Sciatic nerve (tissue), 2 donors: ENCODE measurements at regions not wholly inside any gene's neighbourhood (a gene's known extent, or its start where the extent isn't known, plus 50 kb on each side); places are given as distances from the start of the nearest gene placed in this dataset.
"Not testable (repeated sequence)": the region's sequence is repeated elsewhere in the genome, so short reads cannot be mapped to it uniquely, and the experiment has no call there.

Experiments used
- ATAC-seq: fragments of 200-7000 bp; cut with Tn5 transposase; one replicate; pipeline ENCODE4 v1.9.1; 2020; ENCODE audit warnings: mild to moderate bottlenecking, moderate library complexity
- DNase-seq: peaks from one replicate; pipeline ENCODE4 v3.0.0-alpha.2; 2020; ENCODE audit warnings: low spot score
- intact Hi-C: fragments of 100-400 bp; cut with DNase I; formaldehyde crosslinking; loops from one replicate; pipeline ENCODE4 v1.14.2; 2022
- donor health status: DM: no; HTN: no; CAD: no.
- donor health status: DM: no; HTN: no; CAD: no.

GRCh38 chr6:26780563-26780962, 121.0 kb upstream of the ZNF322 start:
- DNase-seq, intact Hi-C loops, ATAC-seq: not testable (repeated sequence)

- DNase-seq, ATAC-seq, intact Hi-C loops: not testable (repeated sequence)
Measured at GRCh38 chr6:26795474-26796307, 136.1 kb upstream of the ZNF322 start.

- ATAC-seq, intact Hi-C loops, DNase-seq: not testable (repeated sequence)
Measured at GRCh38 chr6:26799903-26800633, 140.5 kb upstream of the ZNF322 start.

GRCh38 chr6:26803762-26804161, 144.2 kb upstream of the ZNF322 start:
- DNase-seq, ATAC-seq, intact Hi-C loops: not testable (repeated sequence)

DNA sequence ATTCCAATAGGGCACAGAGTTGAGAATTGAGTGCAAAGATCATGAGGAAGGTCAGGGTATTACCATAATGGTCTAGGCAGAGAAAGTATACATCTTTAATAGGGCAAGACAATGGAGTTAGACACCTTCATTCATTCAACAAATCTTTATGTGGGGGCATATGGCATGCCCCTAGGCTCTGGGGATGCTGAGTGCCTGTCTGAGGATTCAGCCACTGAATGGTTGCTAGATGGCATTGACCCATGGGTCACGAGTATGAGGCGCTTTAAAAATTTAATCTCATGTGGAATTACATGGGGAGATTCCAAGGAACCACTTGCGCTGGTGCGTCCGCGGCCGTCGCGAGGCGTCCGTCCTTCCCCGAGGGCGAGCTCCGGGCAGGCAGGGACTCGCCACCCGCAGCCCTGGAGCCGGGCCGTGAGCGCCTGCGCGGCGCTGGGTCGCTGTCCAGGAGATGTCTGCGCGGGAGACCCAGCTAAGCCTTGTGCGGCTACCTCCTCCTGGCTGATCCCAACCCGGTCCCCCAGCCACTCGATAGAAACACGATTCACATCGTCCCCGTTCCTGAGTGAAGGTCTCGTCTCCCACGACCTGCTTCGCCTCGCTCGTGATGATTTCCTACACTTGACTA, 152.1 kb upstream of the ZNF322 start:
- intact Hi-C loops, ATAC-seq, DNase-seq: not testable (repeated sequence)

GRCh38 chr6:26818640-26819225, 159.2 kb upstream of the ZNF322 start:
- ATAC-seq, intact Hi-C loops, DNase-seq: not testable (repeated sequence)

DNA sequence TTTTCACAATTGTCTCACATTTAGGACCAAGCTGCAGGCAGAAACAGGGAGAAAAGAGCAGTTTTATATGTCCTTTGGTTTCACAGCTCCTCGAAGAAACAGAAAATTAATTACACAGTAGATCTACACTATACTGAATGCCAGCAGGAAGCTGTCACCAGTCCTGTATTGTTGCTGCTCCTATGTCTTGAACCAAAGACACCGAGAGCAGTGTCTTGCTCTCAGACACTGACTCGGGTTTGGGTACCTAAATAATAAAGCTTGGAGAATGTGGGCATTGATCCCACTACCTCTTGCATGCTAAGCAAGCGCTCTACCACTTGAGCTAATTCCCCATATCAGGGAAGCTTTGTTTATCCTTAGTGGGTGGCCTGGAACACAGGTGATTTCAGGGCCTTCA, 168.4 kb upstream of the ZNF322 start:
- intact Hi-C loops, ATAC-seq: not testable (repeated sequence)

GRCh38 chr6:26829480-26829879, 169.9 kb upstream of the ZNF322 start:
- not testable (repeated sequence) for DNase-seq, ATAC-seq

More for the DNA sequence above, 168.4 kb upstream of the ZNF322 start:
- not testable (repeated sequence) for DNase-seq

DNA sequence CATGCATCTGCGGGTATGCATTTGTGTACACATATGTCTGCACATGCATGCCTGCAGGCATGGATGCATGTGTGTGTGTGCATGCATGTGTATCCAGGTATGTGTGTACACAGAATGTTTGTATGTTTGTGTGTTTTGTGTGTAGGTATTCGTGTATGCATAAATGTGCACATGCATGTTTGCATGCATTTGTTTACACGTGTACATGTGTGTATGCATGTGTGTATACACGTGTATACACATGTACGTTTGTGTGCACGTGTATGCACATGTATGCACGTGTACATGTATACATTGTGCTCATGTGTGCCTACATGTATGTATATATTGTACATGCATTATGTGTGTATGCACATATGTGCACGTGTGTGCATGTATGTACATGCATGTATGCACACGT, 171.4 kb upstream of the ZNF322 start:
- ATAC-seq, DNase-seq, intact Hi-C loops: not testable (repeated sequence)

More at GRCh38 chr6:26829480-26829879, 169.9 kb upstream of the ZNF322 start:
- intact Hi-C loops: not testable (repeated sequence)

GRCh38 chr6:26835707-26836106, 176.2 kb upstream of the ZNF322 start:
- ATAC-seq, DNase-seq, intact Hi-C loops: not testable (repeated sequence)

GRCh38 chr6:26836657-26837056, 177.1 kb upstream of the ZNF322 start:
- DNase-seq, intact Hi-C loops, ATAC-seq: not testable (repeated sequence)

- ATAC-seq, DNase-seq, intact Hi-C loops: not testable (repeated sequence)
Measured at GRCh38 chr6:26844823-26845222, 185.3 kb upstream of the ZNF322 start.

DNA sequence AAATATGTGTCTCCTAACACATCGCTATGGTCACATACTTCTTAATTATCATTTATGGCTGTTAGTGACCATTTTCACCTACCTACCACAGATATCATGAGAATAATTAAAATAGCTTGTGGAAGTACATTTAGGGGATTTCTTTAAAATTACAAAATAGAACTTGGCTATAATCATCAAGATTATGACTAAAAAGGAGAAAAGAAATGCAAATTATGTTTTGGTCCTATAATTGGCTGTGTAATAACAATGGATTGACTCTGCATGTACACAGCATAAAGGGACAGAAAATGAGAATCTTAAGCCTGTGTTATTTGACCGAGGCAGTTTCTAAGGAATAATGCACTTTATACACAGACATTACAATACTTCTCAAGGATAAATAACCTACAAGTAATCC, 197.7 kb upstream of the ZNF322 start:
- ATAC-seq, DNase-seq, intact Hi-C loops: not testable (repeated sequence)

GRCh38 chr6:26859067-26859770, 199.7 kb upstream of the ZNF322 start:
- DNase-seq, ATAC-seq, intact Hi-C loops: not testable (repeated sequence)

GRCh38 chr6:26859771-26860163, 200.2 kb upstream of the ZNF322 start:
- intact Hi-C loops, DNase-seq, ATAC-seq: not testable (repeated sequence)

DNA sequence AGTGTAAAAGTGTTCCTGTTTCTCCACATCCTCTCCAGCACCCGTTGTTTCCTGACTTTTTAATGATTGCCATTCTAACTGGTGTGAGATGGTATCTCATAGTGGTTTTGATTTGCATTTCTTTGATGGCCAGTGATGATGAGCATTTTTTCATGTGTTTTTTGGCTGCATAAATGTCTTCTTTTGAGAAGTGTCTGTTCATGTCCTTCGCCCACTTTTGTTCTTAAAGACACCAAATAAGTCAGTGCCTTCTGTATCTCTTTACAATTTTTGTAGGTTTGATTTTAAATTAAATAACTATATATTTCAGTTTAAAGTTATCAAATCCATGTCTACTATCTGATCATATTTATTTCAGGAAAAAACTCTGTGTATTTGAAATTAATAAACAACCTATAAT, 202.4 kb upstream of the ZNF322 start:
- DNase-seq, ATAC-seq, intact Hi-C loops: not testable (repeated sequence)

- intact Hi-C loops, ATAC-seq, DNase-seq: not testable (repeated sequence)
Measured at GRCh38 chr6:26863641-26864040, 204.1 kb upstream of the ZNF322 start.

GRCh38 chr6:26898785-26899184, 239.2 kb upstream of the ZNF322 start:
- intact Hi-C loops, ATAC-seq, DNase-seq: not testable (repeated sequence)
